Urinary bladder (tissue), 3 donors: ENCODE measurements at regions not wholly inside any gene's neighbourhood (a gene's known extent, or its start where the extent isn't known, plus 50 kb on each side); places are given as distances from the start of the nearest gene placed in this dataset.
"Not testable (repeated sequence)": the region's sequence is repeated elsewhere in the genome, so short reads cannot be mapped to it uniquely, and the experiment has no call there.

Experiments
- DNase-seq: peaks from one replicate; pipeline ENCODE4 v3.0.0-alpha.2; 2015; ENCODE audit errors: extremely low spot score
- H3K27ac ChIP-seq: one replicate; pipeline ENCODE4 v1.5.1; 2013; ENCODE audit warnings: low read depth, mild to moderate bottlenecking, moderate library complexity
- H3K36me3 ChIP-seq: one replicate; pipeline ENCODE4 v1.6.1; 2013; ENCODE audit warnings: mild to moderate bottlenecking, moderate library complexity; ENCODE audit not compliant: insufficient read depth
- H3K4me1 ChIP-seq: one replicate; pipeline ENCODE4 v1.6.1; 2013; ENCODE audit warnings: mild to moderate bottlenecking, moderate library complexity; ENCODE audit not compliant: insufficient read depth
- H3K4me3 ChIP-seq: one replicate; pipeline ENCODE4 v1.5.1; 2013; ENCODE audit warnings: low read depth, low read length
- WGBS: extraction: QIAGEN DNeasy Blood & Tissue Kit; methylation state at CpG from one replicate; pipeline ENCODE4 v1.1.7; 2013; 5-methylcytosine and 5-hydroxymethylcytosine counted together
- donor health status: healthy with polysubstance abuse.
- donor health status: healthy.

DNA sequence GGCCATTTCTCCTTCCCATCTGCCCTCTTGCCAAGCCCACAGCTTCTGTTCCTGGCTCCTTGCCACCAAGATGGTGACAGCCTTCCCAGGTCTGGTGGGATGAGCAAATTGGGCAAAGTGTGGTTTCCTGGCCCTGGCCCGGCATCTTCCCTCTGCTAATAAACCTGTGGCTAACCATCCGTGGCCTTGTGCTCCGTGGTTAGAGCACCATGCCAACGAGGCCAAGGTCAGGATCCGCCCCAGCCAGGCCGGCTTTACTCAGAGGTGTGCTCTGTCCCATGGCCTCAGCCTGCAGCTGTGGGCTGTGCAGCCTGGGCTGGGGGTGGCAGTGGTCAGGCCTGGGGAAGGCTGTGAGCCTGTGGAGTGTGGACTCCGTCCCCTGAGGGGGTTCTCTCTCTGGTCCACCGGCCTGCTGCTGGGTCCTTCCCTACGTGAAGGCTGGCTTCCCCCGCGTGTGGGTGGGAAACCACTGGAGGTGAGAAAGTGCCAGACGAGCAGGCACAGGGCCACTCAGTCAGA, 117.4 kb downstream of the VEGFA start:
- Histone ChIP-seq H3K36me3 (no peaks in the 10 kb centered on the region), H3K4me3 (no peak overlapping the region), H3K4me1 (no peaks in the 10 kb centered on the region), H3K27ac (no peak overlapping the region)
- WGBS: 76% methylated on average over 12 of the region's 12 CpGs
- no peak for DNase-seq

DNA sequence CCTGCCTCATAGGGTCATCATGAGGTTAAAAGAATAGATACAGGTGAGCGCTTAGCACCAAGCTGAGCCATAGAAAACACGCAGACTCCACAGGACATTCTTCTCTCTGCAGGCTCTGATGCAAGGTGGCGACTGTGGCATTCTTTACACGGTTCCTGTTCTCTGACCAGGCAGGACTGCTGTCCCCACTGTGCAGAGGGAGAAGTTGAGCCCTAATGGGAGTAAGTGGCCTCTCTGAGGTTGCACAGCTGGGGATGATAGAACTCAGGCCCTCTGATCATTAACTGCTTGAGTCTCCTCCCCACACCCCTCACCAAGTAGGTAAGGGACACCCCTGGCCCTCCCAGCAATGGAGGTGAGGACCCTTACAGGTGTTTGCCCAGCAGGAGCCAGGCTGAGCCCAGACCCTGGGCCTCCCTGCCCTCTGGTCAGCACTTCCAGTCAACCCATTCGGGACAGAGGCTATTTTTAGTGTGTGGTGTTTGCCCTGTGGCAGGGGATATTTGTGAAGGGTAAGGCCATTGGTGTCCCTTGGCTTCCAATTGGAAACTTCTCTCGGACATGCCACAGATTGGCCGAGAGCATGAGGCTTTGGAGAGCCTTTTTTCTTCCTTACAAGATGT, 116.8 kb downstream of the VEGFA start:
- no peak overlapping the region for H3K4me3 ChIP-seq
- 92% methylated on average over 7 of the region's 7 CpGs for WGBS
- no peaks in the 10 kb centered on the region for H3K4me1 ChIP-seq
- H3K36me3 ChIP-seq: no peaks in the 10 kb centered on the region
- no peak overlapping the region for H3K27ac ChIP-seq
- no peak for DNase-seq

DNA sequence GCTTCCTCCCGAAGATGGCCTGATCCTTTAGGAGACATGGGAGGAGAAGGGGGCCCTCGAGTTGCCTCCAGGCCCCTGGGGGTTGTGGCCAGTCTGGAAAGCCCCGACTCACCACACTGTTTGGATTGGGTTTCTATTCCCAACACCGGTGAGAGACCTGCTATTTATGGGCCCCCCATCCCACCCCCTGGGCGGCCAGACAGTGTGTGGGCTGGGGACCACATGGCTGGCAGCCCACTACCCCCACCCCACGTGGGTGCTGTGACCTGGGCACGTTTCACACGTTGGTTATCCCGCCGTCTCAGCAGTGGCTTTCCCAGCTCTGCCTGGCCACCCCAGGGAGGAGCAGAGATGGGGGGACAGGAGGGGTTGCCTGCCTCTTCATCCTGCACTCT, 116.1 kb downstream of the VEGFA start:
- Histone ChIP-seq H3K4me3 (no peak overlapping the region), H3K36me3 (no peaks in the 10 kb centered on the region), H3K27ac (no peak overlapping the region), H3K4me1 (no peaks in the 10 kb centered on the region)
- no peak for DNase-seq
- WGBS: 80% methylated on average over 10 of the region's 10 CpGs

DNA sequence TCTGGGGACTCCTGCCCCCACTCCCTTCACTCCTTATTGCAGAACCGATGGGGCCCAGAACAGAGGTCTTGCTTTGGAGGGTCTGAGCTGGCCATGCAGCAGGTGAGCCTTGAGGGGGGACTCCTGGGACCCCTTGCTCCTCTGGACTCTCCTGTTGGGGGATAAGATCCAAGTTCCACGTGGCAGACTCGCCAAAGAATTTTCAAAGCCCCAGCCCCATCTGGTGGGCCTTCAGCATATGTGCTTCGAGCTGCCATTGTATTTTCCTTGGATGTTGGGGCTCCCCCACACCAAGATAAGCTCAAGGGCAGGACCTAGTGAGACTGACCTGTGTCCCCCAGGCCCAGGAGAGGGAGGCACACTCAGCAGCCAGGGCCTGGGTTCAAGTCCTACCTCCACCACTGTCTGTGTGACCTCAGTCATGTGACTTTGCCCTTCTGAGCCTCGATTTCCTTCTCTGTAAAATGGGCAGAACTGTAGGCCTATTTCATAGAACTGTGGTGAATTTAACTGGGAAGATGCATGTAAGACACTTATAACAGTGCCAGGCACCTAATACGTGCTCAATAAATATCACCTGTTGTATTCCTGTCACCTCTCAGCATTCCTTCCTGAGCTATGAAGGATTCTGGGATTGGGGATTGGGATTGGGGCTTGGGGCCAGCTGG, 115.5 kb downstream of the VEGFA start:
- Histone ChIP-seq H3K36me3 (no peaks in the 10 kb centered on the region), H3K27ac (no peak overlapping the region), H3K4me3 (no peak overlapping the region), H3K4me1 (no peaks in the 10 kb centered on the region)
- WGBS: 86% methylated on average over 6 of the region's 6 CpGs
- DNase-seq: no peak

- H3K27ac ChIP-seq: no peak overlapping the region
- 76% methylated on average over 5 of the region's 5 CpGs for WGBS
- no peaks in the 10 kb centered on the region for H3K4me1 ChIP-seq
- no peak for DNase-seq
- H3K4me3 ChIP-seq: no peak overlapping the region
- no peaks in the 10 kb centered on the region for H3K36me3 ChIP-seq
Measured at GRCh38 chr6:43884652-43885022, 114.6 kb downstream of the VEGFA start.

DNA sequence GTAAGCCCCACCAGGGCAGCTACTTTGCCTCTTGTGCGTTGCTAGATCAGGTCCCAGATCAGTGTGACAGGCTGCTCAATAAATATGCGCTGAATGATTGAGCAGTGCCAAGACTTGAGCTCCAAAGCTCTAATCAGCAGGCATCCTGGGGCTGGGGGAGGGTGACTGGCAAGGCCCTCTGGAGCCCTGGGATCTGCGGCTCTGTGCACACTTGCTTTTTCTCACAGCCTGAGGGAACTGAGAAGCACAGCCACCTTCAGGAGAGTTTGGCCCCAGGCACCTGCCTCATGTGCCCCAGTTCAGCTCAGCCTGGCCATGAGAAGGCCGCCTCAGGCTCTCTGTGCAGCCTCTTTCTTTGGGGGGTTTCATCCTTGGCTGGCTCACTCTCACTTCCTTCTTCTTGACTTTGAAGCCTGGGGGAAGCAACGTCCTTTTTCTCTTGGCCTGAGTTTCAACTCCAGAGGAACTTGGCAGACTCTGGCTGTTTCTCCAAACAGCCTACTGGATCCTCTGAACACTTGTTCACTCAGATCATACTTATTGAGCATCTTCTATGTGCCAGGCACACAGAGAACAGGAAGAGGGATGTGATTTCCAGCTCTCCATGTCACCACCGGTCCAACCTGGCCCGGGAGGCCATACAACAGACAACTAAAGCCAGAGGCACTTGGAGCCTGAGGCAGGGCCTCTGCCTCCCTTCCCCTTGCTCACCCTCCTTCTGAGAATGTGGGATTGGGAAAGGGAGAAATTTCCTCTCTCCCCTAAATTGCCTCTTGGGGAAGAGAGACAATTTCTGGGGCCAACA, 114.0 kb downstream of the VEGFA start:
- 73% methylated on average over 7 of the region's 7 CpGs for WGBS
- Histone ChIP-seq H3K36me3 (no peaks in the 10 kb centered on the region), H3K27ac (no peak overlapping the region), H3K4me3 (no peak overlapping the region), H3K4me1 (no peaks in the 10 kb centered on the region)
- DNase-seq: no peak

DNA sequence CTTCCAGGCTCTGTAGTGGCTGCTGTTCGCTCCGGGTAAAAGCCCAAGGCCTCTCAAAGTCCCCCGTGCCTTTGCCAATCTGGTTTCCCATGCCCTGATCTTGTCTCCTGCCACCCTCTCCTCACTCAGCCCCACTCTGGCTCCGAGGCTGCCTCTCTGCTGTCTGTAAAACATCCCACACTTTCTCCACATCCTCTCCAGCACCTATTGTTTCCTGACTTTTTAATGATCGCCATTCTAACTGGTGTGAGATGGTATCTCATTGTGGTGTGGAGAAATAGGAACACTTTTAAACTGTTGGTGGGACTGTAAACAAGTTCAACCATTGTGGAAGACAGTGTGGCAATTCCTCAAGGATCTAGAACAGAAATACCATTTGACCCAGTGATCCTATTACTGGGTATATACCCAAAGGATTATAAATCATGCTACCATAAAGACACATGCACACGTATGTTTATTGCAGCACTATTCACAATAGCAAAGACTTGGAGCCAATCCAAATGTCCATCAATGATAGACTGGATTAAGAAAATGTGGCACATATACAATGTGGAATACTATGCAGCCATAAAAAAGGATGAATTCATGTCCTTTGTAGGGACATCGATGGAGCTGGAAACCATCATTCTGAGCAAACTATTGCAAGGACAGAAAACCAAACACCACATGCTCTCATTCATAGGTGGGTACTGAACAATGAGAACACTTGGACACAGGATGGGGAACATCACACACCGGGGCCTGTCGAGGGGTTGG, 112.9 kb downstream of the VEGFA start:
- DNase-seq, H3K27ac ChIP-seq, H3K36me3 ChIP-seq, H3K4me3 ChIP-seq, H3K4me1 ChIP-seq: not testable (repeated sequence)
- 93% methylated on average over 9 of the region's 9 CpGs for WGBS

DNA sequence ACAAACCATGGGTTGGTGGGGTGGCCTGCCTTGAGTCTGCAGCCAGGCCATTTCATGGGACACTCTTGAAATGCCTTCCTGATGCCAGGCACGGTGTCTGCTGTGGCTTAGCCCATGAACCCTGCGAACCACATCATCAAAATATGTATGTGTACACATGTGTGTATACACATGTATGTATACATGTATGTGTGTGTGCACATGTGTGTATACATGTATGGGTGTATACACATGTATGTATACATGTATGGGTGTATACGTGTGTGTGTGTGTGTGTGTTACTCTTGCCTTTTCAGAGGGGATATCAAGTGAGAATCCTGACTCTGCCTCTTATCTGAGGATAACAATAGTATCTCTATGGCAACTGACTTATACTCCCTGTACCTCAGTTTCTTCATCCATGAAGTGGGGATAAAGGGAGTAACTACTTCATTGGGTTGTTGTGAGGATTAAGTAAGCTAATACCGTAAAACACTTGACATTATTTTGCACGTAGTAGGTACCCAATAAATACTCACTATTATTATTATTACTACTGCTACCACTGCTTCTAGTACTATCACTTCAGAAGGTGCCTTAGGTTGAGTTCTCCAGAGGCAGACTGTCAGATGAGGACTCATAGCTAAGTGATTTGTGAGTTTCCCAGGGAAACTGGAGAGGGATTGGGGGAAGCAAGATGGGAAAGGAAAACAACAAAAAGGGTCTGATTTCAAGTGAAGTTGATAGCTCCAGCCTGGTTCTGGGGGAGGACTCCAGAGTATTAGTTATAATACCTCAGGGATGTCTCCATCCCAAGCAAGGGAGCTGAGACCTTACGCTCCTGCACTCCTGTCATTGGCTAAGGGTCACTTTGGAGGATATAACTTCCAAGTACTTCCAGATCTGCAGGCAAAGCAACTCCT, 110.5 kb downstream of the VEGFA start:
- no peak overlapping the region for H3K27ac ChIP-seq
- 82% methylated on average over 6 of the region's 6 CpGs for WGBS
- no peak for DNase-seq
- H3K36me3 ChIP-seq: no peaks in the 10 kb centered on the region
- H3K4me1 ChIP-seq: no peaks in the 10 kb centered on the region
- H3K4me3 ChIP-seq: no peak overlapping the region

- WGBS: 84% methylated on average over 4 of the region's 4 CpGs
- DNase-seq: no peak
- Histone ChIP-seq H3K4me1 (no peaks in the 10 kb centered on the region), H3K4me3 (no peak overlapping the region), H3K27ac (no peak overlapping the region), H3K36me3 (no peaks in the 10 kb centered on the region)
Measured at GRCh38 chr6:43879722-43880121, 109.7 kb downstream of the VEGFA start.

GRCh38 chr6:43878823-43879495, 108.9 kb downstream of the VEGFA start:
- no peak for DNase-seq

DNA sequence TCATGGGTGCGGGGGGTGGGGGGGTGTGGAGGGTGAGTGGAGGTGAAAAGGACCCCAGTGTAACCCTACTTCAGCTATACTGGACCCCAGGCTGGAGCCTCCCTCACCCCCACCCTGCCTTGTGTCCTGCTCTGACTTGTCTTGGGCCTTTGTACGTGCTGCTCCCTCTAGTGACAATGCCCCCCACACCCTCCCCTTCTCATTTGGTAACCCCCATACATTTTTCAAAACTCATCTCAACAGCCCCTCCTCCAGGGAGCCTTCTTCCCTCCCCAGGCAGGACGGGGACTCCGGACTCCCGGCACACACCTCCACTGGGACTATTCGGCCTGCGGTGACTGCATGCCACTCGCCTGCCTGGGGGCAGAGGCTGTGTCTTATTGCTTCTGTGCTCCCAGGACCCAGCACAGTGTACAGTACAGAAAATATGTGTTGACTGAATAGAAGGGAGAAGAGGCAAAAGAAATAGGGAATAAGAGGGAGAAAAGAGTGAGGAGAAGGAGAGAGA, 108.2 kb downstream of the VEGFA start:
- DNase-seq: no peak
- 89% methylated on average over 8 of the region's 8 CpGs for WGBS

More at GRCh38 chr6:43878823-43879495, 108.9 kb downstream of the VEGFA start:
- H3K36me3 ChIP-seq: no peaks in the 10 kb centered on the region
- 76% methylated on average over 11 of the region's 11 CpGs for WGBS
- no peak overlapping the region for H3K27ac ChIP-seq
- no peaks in the 10 kb centered on the region for H3K4me1 ChIP-seq
- no peak overlapping the region for H3K4me3 ChIP-seq

GRCh38 chr6:43877463-43878126, 107.6 kb downstream of the VEGFA start:
- no peak for DNase-seq
- WGBS: 87% methylated on average over 10 of the region's 10 CpGs
- Histone ChIP-seq H3K36me3 (no peaks in the 10 kb centered on the region), H3K4me1 (no peaks in the 10 kb centered on the region), H3K27ac (no peak overlapping the region), H3K4me3 (no peak overlapping the region)

More for the DNA sequence above, 108.2 kb downstream of the VEGFA start:
- no peaks in the 10 kb centered on the region for H3K4me1 ChIP-seq
- no peaks in the 10 kb centered on the region for H3K36me3 ChIP-seq
- no peak overlapping the region for H3K27ac ChIP-seq
- H3K4me3 ChIP-seq: no peak overlapping the region
